Pons (tissue), 1 donor: ENCODE measurements at regions not wholly inside any gene's neighbourhood (a gene's known extent, or its start where the extent isn't known, plus 50 kb on each side); places are given as distances from the start of the nearest gene placed in this dataset.
"Not testable (repeated sequence)": the region's sequence is repeated elsewhere in the genome, so short reads cannot be mapped to it uniquely, and the experiment has no call there.

Experiments
- DNase-seq: peaks from one replicate; pipeline ENCODE4 v3.0.0-alpha.2; 2016; ENCODE audit warnings: low spot score

DNA sequence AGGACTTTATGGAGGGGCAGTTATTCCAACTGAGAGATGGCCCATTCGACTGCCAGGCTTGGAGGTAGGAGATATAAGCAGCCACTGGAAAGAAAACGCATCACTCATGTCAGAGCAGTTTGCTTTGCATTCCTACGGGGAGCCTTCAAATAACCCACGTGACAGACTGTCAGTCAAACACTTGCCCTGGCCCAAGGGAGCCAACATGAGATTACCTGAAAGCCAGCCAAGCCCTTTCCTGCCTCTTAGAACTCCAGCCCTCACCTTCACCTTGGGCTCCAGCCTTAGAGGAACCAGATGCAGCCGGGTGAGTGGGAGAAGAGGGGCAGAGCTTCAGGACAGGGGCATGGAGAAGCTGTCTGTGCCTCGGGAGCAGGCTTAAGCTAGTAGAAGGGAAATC lies 95.3 kb upstream of the CXCL13 start:
- DNase-seq = no peak

DNA sequence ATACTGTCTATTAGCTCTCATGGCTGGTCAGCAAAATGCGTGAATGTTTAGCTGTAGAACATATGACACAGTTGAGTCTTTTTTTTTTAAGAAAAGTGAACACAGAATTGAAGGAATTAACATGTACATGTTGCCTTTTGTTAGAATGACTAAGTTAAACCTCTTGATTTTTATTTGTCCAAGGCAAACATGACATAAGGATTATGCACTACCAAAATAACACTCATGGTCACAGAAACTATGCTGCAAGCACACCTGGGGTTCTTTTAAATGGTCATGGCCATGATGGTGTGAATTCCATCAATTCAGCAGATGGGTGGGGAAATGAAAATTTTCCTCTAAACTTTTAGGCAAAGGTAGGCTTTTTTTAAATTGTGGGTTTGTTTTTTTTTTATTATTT lies 80.1 kb upstream of the CXCL13 start:
- DNase-seq = no peak

- not testable (repeated sequence) for DNase-seq
Measured at GRCh38 chr4:77527900-77528299, 77.7 kb upstream of the CXCL13 start.

GRCh38 chr4:77538144-77538543 lies 67.5 kb upstream of the CXCL13 start:
- no peak for DNase-seq

DNA sequence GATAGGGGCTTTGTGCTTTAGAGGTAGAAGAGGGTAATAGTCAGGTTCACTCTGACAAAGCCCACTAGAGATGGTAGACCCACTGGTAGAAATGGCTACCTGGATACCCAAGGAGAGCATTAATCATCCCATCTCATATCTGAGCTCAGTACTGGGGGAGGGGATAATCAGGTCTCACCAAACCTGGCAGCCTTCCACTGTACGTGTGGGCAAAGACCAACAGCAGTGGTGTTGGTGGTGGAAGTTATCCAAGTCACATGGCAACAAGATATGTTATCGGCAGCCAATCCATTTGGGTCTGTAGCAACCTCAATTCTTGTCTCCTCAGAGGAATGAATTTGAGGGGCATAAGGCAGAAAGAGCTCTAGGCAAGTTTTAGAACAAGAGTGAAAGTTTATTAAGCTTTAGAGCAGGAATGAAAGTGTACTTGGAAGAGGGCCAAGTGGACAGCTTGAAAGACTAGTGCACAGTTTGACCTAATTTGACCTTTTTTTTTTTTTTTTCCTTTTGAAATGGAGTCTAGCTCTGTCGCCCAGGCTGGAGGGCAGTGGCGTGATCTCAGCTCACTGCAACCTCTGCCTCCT lies 67.0 kb upstream of the CXCL13 start:
- no peak for DNase-seq
